WI38 (cell line): ENCODE measurements at regions not wholly inside any gene's neighbourhood (a gene's known extent, or its start where the extent isn't known, plus 50 kb on each side); places are given as distances from the start of the nearest gene placed in this dataset.

ENCODE experiments used
- H3K4me3 ChIP-seq: 2 replicates; pipeline ENCODE4 v1.5.1; 2011; ENCODE audit warnings: low read depth, mild to moderate bottlenecking, control low read depth, low read length
- CTCF ChIP-seq: IDR thresholded peaks from 2 replicates; pipeline ENCODE4 v1.5.1; 2012; ENCODE audit warnings: low read depth, mild to moderate bottlenecking, control low read depth, low read length

- H3K4me3 ChIP-seq: no peak overlapping the region
- TF ChIP-seq CTCF: no peak
These were observed 517.0 kb upstream of the PPP2R3A start for GRCh38 chr3:135448520-135448919.

DNA sequence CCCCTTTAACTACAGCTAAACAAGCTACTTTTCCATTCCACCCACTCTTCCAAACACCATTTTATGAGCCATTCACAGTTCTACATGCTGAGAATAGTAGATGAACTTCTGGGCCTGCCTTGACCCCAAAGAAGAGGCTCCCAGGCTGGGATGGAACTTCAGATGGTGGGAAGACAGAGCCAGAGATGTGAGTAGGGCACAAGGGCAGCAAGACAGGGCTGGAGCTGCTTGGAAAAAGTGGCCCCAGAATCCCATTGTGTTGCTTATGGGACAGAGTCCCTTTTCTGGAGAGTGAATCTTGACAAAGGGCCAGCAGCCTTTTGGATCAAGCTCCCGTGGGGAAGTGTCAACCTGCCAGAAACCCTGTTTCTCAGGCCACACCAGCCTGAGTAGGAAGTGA, 516.5 kb upstream of the PPP2R3A start:
- no peak overlapping the region for H3K4me3 ChIP-seq
- no peak for TF ChIP-seq CTCF

DNA sequence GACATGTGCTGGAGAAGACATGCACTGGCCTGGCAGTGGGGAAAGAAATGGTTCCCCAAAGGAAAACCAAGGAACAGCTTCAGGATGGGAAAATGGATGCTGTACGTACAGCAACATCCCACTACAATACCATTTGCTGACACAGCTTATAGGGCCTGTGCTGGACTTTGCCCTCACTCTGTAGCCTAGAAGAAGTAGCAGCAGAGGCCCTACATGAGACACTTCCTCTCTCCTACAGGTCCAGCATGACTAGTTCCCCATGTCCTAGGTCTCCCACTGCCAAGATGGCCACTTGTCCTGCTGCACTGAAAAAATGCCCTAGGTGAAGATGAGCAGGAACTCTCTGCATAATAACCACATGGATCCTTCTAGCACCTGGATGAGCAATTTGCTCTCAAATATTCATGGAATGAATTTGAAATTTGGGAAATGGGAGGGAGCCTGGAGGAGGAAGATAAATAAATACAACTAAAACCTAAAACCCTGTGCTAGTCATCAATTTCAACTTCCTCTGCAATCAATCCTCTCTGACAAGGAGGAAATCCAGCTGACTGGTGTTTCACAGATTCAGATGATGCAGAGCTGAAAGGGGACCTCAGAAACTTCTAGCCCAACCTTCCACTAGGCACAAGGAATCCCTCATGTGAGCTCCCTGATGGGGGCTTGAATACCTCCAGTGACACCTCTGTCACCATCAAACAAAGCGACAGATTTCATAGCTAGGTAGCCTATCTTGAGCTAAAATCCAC, 514.3 kb upstream of the PPP2R3A start:
- TF ChIP-seq CTCF: no peak
- no peak overlapping the region for H3K4me3 ChIP-seq

- TF ChIP-seq CTCF: no peak
- no peak overlapping the region for H3K4me3 ChIP-seq
These were observed 512.6 kb upstream of the PPP2R3A start for GRCh38 chr3:135452881-135453280.

- TF ChIP-seq CTCF: no peak
These were observed 512.2 kb upstream of the PPP2R3A start for GRCh38 chr3:135453326-135453725.

DNA sequence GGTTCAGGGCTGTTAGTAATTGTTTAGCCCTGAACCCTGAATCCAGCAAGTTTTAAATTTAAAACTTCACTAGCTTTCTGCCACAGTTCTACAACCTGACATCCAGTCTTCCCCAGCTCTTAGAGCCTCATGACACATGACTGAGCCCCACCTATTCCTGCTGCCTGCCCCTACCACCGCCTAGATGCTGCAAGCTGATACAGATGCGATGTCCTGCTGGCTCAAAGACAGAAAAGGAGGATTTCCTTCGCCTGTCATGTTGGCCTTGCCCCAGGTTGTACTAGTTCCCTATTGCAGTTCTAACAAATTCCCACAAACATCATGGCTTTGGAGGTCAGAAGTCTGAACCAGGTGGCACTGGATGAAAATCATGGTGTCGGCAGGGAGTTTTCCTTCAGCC, 510.6 kb upstream of the PPP2R3A start:
- no peak for TF ChIP-seq CTCF

More at GRCh38 chr3:135453326-135453725, 512.2 kb upstream of the PPP2R3A start:
- no peak overlapping the region for H3K4me3 ChIP-seq

GRCh38 chr3:135456108-135456790, 509.3 kb upstream of the PPP2R3A start:
- no peak overlapping the region for H3K4me3 ChIP-seq
- TF ChIP-seq CTCF: no peak

More for the DNA sequence above, 510.6 kb upstream of the PPP2R3A start:
- H3K4me3 ChIP-seq: no peak overlapping the region
